ENCODE measurements at regions not wholly inside any gene's neighbourhood (a gene's known extent, or its start where the extent isn't known, plus 50 kb on each side); places are given as distances from the start of the nearest gene placed in this dataset.

DNA sequence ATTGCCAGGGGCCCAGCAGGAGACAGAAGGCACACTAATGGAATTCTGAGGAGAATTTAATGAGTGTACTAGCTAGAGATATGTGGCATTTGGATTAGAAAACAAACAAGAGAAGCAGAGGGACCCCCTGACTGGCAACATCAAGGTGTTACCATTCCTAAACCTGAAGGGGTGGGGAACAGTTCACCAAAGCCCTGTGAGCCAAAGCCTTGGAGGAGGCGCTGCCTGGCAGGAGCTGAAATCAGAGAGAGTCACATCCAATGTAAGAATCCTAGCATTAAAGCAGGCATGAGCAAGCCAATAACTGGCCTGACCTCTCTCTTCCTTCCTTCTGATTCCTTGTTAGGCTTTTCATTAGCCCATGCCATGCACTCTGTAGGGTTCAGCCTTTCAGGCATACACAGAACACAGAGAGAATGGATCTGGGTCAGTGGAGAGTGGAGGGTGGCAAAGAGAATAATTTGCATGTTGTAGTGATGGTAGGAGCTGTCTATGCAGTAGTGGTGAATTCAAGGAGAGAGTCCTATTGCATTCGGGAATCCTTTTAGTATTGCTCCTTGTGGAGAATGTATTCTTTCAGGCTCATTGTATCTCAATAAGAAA, 367.2 kb upstream of the MAN1A1 start:
- no peak overlapping the region for H3K4me2 ChIP-seq (ENCODE audit: extremely low read depth, insufficient read depth, low read length)
- H3K36me3 ChIP-seq (ENCODE audit: control insufficient read depth, insufficient read depth, low read length): no peaks in the 10 kb centered on the region
- no peak overlapping the region for H3K4me3 ChIP-seq (replicated peaks in 1 of 4; ENCODE audit: control extremely low read depth in 1 of 4, insufficient read depth in 1 of 4, low read depth in 3 of 4, low read length in 4 of 4)
- H4K20me1 ChIP-seq (ENCODE audit: control insufficient read depth, extremely low read depth, insufficient read depth, low read length): no peaks in the 10 kb centered on the region
- no peaks in the 10 kb centered on the region for H3K9me3 ChIP-seq (ENCODE audit: control insufficient read depth, insufficient read depth, low read depth, low read length)
- no peak overlapping the region for H3K27ac ChIP-seq (ENCODE audit: insufficient read depth, low read length)
- H3K4me1 ChIP-seq (ENCODE audit: control insufficient read depth, extremely low read depth, insufficient read depth, low read length): no peaks in the 10 kb centered on the region
- no peaks in the 10 kb centered on the region for H3K79me2 ChIP-seq (ENCODE audit: control insufficient read depth, insufficient read depth, low read length)
- DNase-seq (ENCODE audit: low read depth in 2 of 2): no peak
- no peaks in the 10 kb centered on the region for H3K27me3 ChIP-seq (ENCODE audit: control insufficient read depth, insufficient read depth, low read length)
- H3K9ac ChIP-seq (ENCODE audit: insufficient read depth, low read length): no peak overlapping the region
- TF ChIP-seq, protein P1, sequence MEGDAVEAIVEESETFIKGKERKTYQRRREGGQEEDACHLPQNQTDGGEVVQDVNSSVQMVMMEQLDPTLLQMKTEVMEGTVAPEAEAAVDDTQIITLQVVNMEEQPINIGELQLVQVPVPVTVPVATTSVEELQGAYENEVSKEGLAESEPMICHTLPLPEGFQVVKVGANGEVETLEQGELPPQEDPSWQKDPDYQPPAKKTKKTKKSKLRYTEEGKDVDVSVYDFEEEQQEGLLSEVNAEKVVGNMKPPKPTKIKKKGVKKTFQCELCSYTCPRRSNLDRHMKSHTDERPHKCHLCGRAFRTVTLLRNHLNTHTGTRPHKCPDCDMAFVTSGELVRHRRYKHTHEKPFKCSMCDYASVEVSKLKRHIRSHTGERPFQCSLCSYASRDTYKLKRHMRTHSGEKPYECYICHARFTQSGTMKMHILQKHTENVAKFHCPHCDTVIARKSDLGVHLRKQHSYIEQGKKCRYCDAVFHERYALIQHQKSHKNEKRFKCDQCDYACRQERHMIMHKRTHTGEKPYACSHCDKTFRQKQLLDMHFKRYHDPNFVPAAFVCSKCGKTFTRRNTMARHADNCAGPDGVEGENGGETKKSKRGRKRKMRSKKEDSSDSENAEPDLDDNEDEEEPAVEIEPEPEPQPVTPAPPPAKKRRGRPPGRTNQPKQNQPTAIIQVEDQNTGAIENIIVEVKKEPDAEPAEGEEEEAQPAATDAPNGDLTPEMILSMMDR (conservative IDR thresholded peaks at IDR 0.05 in 1 of 2, IDR thresholded peaks at IDR 0.05 in 1 of 2; ENCODE audit: low read depth in 1 of 2, low read length in 2 of 2): no peak
- TF ChIP-seq EZH2 (IDR thresholded peaks at IDR 0.05; ENCODE audit: low read length, missing control alignments): no peak
- H2AFZ ChIP-seq (ENCODE audit: low read length): no peak overlapping the region

DNA sequence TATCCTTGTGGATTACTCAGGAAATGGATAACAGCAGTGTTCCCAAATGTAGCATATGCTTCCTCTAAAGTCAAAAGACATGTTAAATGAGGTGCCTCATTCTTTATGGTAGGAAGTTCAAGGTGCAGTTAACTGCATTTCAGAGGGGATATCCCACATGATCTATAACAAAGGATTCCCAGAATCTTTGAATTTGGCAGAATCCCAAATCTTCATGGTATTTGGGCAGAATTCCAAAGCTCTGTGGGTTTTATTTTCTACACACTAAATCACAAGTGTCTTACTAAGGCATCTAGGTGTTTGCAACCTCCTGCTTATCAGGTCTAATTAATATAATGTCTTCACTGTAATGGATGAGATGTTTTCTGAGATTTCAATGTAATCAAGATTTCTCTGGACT, 364.3 kb upstream of the MAN1A1 start:
- H3K79me2 ChIP-seq (ENCODE audit: control insufficient read depth, insufficient read depth, low read length): no peaks in the 10 kb centered on the region
- no peaks in the 10 kb centered on the region for H3K36me3 ChIP-seq (ENCODE audit: control insufficient read depth, insufficient read depth, low read length)
- H3K4me2 ChIP-seq (ENCODE audit: extremely low read depth, insufficient read depth, low read length): no peak overlapping the region
- H2AFZ ChIP-seq (ENCODE audit: low read length): no peak overlapping the region
- H4K20me1 ChIP-seq (ENCODE audit: control insufficient read depth, extremely low read depth, insufficient read depth, low read length): no peaks in the 10 kb centered on the region
- DNase-seq (ENCODE audit: low read depth in 2 of 2): peak in 1 of 2 donors; percentile 1
- TF ChIP-seq EZH2 (IDR thresholded peaks at IDR 0.05; ENCODE audit: low read length, missing control alignments): no peak
- TF ChIP-seq, protein P1 (conservative IDR thresholded peaks at IDR 0.05 in 1 of 2, IDR thresholded peaks at IDR 0.05 in 1 of 2; ENCODE audit: low read depth in 1 of 2, low read length in 2 of 2): no peak
- H3K9me3 ChIP-seq (ENCODE audit: control insufficient read depth, insufficient read depth, low read depth, low read length): no peaks in the 10 kb centered on the region
- H3K27ac ChIP-seq (ENCODE audit: insufficient read depth, low read length): no peak overlapping the region
- H3K4me1 ChIP-seq (ENCODE audit: control insufficient read depth, extremely low read depth, insufficient read depth, low read length): no peaks in the 10 kb centered on the region
- no peak overlapping the region for H3K4me3 ChIP-seq (replicated peaks in 1 of 4; ENCODE audit: control extremely low read depth in 1 of 4, insufficient read depth in 1 of 4, low read depth in 3 of 4, low read length in 4 of 4)
- H3K9ac ChIP-seq (ENCODE audit: insufficient read depth, low read length): no peak overlapping the region
- H3K27me3 ChIP-seq (ENCODE audit: control insufficient read depth, insufficient read depth, low read length): no peaks in the 10 kb centered on the region

DNA sequence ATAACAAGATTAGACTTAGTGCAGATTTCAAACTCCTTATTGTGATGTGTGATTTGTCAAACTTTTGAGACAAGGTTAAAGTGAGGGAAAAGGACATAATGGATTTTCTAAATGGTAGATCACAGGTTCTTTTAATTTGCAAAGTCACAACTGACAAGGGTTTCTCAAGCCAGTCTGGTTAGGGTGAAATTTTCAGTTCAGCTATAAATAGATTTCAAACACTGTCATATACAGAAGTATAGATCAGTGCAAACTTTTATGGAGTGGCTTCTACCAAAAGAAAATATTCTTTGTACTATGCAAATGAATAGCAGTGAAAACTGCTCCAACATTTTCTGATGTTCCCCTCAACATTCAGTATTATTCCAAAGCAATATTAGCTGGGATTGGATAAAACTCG, 337.1 kb upstream of the MAN1A1 start:
- no peaks in the 10 kb centered on the region for H3K4me1 ChIP-seq (ENCODE audit: control insufficient read depth, extremely low read depth, insufficient read depth, low read length)
- H3K27ac ChIP-seq (ENCODE audit: insufficient read depth, low read length): no peak overlapping the region
- no peak overlapping the region for H3K4me3 ChIP-seq (replicated peaks in 1 of 4; ENCODE audit: control extremely low read depth in 1 of 4, insufficient read depth in 1 of 4, low read depth in 3 of 4, low read length in 4 of 4)
- TF ChIP-seq EZH2 (IDR thresholded peaks at IDR 0.05; ENCODE audit: low read length, missing control alignments): no peak
- TF ChIP-seq, protein P1 (conservative IDR thresholded peaks at IDR 0.05 in 1 of 2, IDR thresholded peaks at IDR 0.05 in 1 of 2; ENCODE audit: low read depth in 1 of 2, low read length in 2 of 2): no peak
- no peak overlapping the region for H2AFZ ChIP-seq (ENCODE audit: low read length)
- H3K9me3 ChIP-seq (ENCODE audit: control insufficient read depth, insufficient read depth, low read depth, low read length): no peaks in the 10 kb centered on the region
- H3K4me2 ChIP-seq (ENCODE audit: extremely low read depth, insufficient read depth, low read length): no peak overlapping the region
- DNase-seq (ENCODE audit: low read depth in 2 of 2): no peak
- H4K20me1 ChIP-seq (ENCODE audit: control insufficient read depth, extremely low read depth, insufficient read depth, low read length): no peaks in the 10 kb centered on the region
- H3K9ac ChIP-seq (ENCODE audit: insufficient read depth, low read length): no peak overlapping the region
- H3K27me3 ChIP-seq (ENCODE audit: control insufficient read depth, insufficient read depth, low read length): no peaks in the 10 kb centered on the region
- H3K36me3 ChIP-seq (ENCODE audit: control insufficient read depth, insufficient read depth, low read length): no peaks in the 10 kb centered on the region
- H3K79me2 ChIP-seq (ENCODE audit: control insufficient read depth, insufficient read depth, low read length): no peaks in the 10 kb centered on the region
